ENCODE measurements at regions not wholly inside any gene's neighbourhood (a gene's known extent, or its start where the extent isn't known, plus 50 kb on each side); places are given as distances from the start of the nearest gene placed in this dataset.

DNA sequence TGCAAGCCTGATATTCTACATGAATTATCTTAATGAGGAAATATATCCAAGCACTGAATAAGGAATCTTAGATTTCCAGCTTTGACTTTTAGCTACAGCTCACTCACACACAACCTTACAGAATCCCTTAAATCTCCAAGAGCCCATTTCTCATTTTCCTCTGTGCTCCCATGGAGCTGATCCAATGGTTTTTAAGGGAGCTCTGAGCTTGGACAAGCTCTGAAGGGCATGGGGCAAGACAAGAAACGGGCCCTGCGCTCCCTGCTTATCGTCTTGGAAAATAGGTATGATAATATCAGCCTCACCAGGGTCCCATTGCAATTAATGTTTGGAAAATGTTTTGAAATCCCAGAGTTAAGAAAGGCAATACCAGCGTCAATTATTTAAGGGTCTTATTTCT, 1021.7 kb downstream of the NR2F1-AS1 start:
- Histone ChIP-seq H3K27ac (replicated peaks) (no peak overlapping the region), H3K4me3 (replicated peaks; ENCODE audit: insufficient read depth, low read length) (no peak overlapping the region), H3K27me3 (ENCODE audit: insufficient read depth, poor library complexity, severe bottlenecking) (no peaks in the 10 kb centered on the region)
- TF ChIP-seq REST (IDR thresholded peaks at IDR 0.05; ENCODE audit: insufficient replicate concordance, low read depth) (no peak), POLR2AphosphoS5 (IDR thresholded peaks at IDR 0.05; ENCODE audit: low read depth) (no peak), GABPA (IDR thresholded peaks at IDR 0.05; ENCODE audit: low read depth) (no peak), CTCF (IDR thresholded peaks at IDR 0.05; ENCODE audit: insufficient read depth, low read length) (no peak), SPI1 (IDR thresholded peaks at IDR 0.05; ENCODE audit: borderline replicate concordance, low read depth) (no peak)
- no peak for DNase-seq (ENCODE audit: low read depth in 1 of 2, low spot score in 1 of 2)

- Histone ChIP-seq H3K27ac (replicated peaks) (no peak overlapping the region), H3K4me3 (replicated peaks; ENCODE audit: insufficient read depth, low read length) (no peak overlapping the region), H3K27me3 (ENCODE audit: insufficient read depth, poor library complexity, severe bottlenecking) (no peaks in the 10 kb centered on the region)
- no peak for DNase-seq (ENCODE audit: low read depth in 1 of 2, low spot score in 1 of 2)
- no peak for TF ChIP-seq POLR2AphosphoS5 (IDR thresholded peaks at IDR 0.05; ENCODE audit: low read depth)
- no peak for TF ChIP-seq CTCF (IDR thresholded peaks at IDR 0.05; ENCODE audit: insufficient read depth, low read length)
- TF ChIP-seq REST (IDR thresholded peaks at IDR 0.05; ENCODE audit: insufficient replicate concordance, low read depth): no peak
- no peak for TF ChIP-seq GABPA (IDR thresholded peaks at IDR 0.05; ENCODE audit: low read depth)
- no peak for TF ChIP-seq SPI1 (IDR thresholded peaks at IDR 0.05; ENCODE audit: borderline replicate concordance, low read depth)
Observed at GRCh38 chr5:92556747-92557146, 1024.3 kb downstream of the NR2F1-AS1 start.

GRCh38 chr5:92554447-92555085, 1026.5 kb downstream of the NR2F1-AS1 start:
- Histone ChIP-seq H3K27me3 (ENCODE audit: insufficient read depth, poor library complexity, severe bottlenecking) (no peaks in the 10 kb centered on the region), H3K4me3 (replicated peaks; ENCODE audit: insufficient read depth, low read length) (no peak overlapping the region), H3K27ac (replicated peaks) (no peak overlapping the region)
- TF ChIP-seq POLR2AphosphoS5 (IDR thresholded peaks at IDR 0.05; ENCODE audit: low read depth) (no peak), GABPA (IDR thresholded peaks at IDR 0.05; ENCODE audit: low read depth) (no peak), REST (IDR thresholded peaks at IDR 0.05; ENCODE audit: insufficient replicate concordance, low read depth) (no peak), SPI1 (IDR thresholded peaks at IDR 0.05; ENCODE audit: borderline replicate concordance, low read depth) (no peak), CTCF (IDR thresholded peaks at IDR 0.05; ENCODE audit: insufficient read depth, low read length) (no peak)
- no peak for DNase-seq (ENCODE audit: low read depth in 1 of 2, low spot score in 1 of 2)

Measured in HL-60 (cell line).